ENCODE measurements at regions not wholly inside any gene's neighbourhood (a gene's known extent, or its start where the extent isn't known, plus 50 kb on each side); places are given as distances from the start of the nearest gene placed in this dataset.

DNA sequence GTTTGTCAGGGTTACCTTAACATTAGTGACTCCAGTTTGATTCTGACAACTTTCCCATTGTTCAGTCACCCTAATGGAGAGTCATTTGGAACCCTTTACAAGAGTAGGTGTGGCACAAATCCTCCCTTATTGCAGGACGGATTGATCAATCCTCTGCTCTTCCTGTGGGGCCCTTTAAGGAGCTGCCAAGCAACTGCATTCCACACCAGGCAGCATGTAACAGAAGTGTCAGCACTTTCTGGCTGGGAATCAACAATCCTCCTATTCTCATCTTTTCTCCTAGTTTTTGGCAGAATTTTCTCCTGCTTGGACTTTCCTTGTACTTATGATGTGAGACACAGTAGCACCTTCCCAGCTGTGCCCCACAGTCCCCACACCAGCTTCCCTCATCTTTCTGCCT, 177.8 kb downstream of the ST6GAL2 start:
- Histone ChIP-seq H3K36me3 (ENCODE audit: control insufficient read depth in 2 of 2, insufficient read depth in 2 of 2, low read length in 1 of 2) (no peaks in the 10 kb centered on the region), H3K4me1 (ENCODE audit: control insufficient read depth in 2 of 2, insufficient read depth in 2 of 2, low read length in 2 of 2) (no peaks in the 10 kb centered on the region), H3K4me3 (ENCODE audit: low read length in 2 of 2) (no peak overlapping the region), H3K9me3 (ENCODE audit: control insufficient read depth in 2 of 2, insufficient read depth in 1 of 2, low read length in 1 of 2) (no peaks in the 10 kb centered on the region), H3K27me3 (ENCODE audit: control insufficient read depth in 2 of 2, insufficient read depth in 1 of 2, low read length in 1 of 2) (no peaks in the 10 kb centered on the region), H3K27ac (ENCODE audit: low read depth in 1 of 2, low read length in 1 of 2) (no peak overlapping the region)
- DNase-seq (ENCODE audit: low read depth in 6 of 9, low spot score in 9 of 9), result no peak
- 60% methylated on average over 1 of the region's 1 CpG for WGBS

DNA sequence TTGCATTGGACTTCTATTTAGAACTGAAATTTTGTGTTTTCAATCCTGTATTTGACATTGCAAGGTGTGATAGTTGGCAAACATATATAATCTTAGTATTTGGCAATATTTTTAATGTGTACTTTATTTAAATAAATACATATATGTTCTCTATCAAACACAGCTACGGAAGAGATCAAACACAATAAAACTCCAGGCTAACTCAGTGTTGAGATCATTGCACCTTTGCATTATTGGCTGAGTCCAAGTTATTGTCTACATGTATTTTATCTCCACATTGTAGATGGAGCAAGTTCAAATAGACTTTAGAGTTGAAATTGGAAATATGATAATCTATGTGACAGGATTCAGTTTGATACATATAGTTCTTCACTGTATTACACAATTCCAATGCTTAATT, 176.7 kb downstream of the ST6GAL2 start:
- Histone ChIP-seq H3K4me3 (ENCODE audit: low read length in 2 of 2) (no peak overlapping the region), H3K27ac (ENCODE audit: low read depth in 1 of 2, low read length in 1 of 2) (no peak overlapping the region), H3K4me1 (ENCODE audit: control insufficient read depth in 2 of 2, insufficient read depth in 2 of 2, low read length in 2 of 2) (no peaks in the 10 kb centered on the region), H3K36me3 (ENCODE audit: control insufficient read depth in 2 of 2, insufficient read depth in 2 of 2, low read length in 1 of 2) (no peaks in the 10 kb centered on the region), H3K27me3 (ENCODE audit: control insufficient read depth in 2 of 2, insufficient read depth in 1 of 2, low read length in 1 of 2) (no peaks in the 10 kb centered on the region), H3K9me3 (ENCODE audit: control insufficient read depth in 2 of 2, insufficient read depth in 1 of 2, low read length in 1 of 2) (peaks cover 0 to 3% of the 10 kb centered on the region in 2 donors)
- no peak for DNase-seq (ENCODE audit: low read depth in 6 of 9, low spot score in 9 of 9)
- 94% methylated on average over 1 of the region's 1 CpG for WGBS

DNA sequence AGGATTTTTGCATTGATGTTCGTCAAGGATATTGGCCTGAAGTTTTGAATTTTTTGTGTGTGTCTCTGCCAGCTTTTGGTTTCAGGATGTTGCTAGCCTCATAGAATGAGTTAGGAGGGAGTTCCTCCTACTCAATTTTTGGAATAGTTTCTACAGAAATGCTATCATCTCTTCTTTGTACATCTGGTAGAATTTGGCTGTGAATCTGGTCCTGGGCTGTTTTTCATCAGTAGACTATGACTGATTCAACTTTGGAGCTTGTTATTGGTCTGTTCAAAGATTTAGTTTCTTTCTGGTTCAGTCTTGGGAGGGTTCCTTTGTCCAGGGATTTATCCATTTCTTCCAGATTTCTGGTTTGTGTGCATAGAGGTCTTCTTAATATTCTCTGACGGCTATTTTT, 166.7 kb downstream of the ST6GAL2 start:
- 96% methylated on average over 2 of the region's 2 CpGs for WGBS
- H3K27me3 ChIP-seq (ENCODE audit: control insufficient read depth in 2 of 2, insufficient read depth in 1 of 2, low read length in 1 of 2), result no peaks in the 10 kb centered on the region
- H3K4me1 ChIP-seq (ENCODE audit: control insufficient read depth in 2 of 2, insufficient read depth in 2 of 2, low read length in 2 of 2), result no peaks in the 10 kb centered on the region
- no peak overlapping the region for H3K27ac ChIP-seq (ENCODE audit: low read depth in 1 of 2, low read length in 1 of 2)
- H3K4me3 ChIP-seq (ENCODE audit: low read length in 2 of 2), result no peak overlapping the region
- no peaks in the 10 kb centered on the region for H3K36me3 ChIP-seq (ENCODE audit: control insufficient read depth in 2 of 2, insufficient read depth in 2 of 2, low read length in 1 of 2)
- no peak for DNase-seq (ENCODE audit: low read depth in 6 of 9, low spot score in 9 of 9)
- no peaks in the 10 kb centered on the region for H3K9me3 ChIP-seq (ENCODE audit: control insufficient read depth in 2 of 2, insufficient read depth in 1 of 2, low read length in 1 of 2)

DNA sequence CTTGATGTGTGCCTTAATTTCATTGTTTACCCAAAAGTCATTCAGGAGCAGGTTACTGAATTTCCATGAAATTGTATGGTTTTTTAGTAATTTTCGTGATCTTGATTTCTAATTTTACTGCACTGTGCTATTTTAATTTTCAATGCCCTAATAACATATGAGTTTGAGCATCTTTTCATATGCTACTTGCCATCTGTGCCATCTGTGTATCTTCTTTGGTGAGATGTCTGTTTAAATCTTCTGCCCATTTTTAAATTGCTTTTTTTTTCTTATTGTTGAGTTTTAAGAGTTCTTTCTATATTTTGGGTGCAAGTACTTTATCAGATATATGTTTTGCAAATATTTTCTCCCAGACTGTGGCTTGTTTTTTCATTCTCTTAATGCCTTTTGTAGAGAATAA, 165.9 kb downstream of the ST6GAL2 start:
- no peaks in the 10 kb centered on the region for H3K4me1 ChIP-seq (ENCODE audit: control insufficient read depth in 2 of 2, insufficient read depth in 2 of 2, low read length in 2 of 2)
- no peaks in the 10 kb centered on the region for H3K36me3 ChIP-seq (ENCODE audit: control insufficient read depth in 2 of 2, insufficient read depth in 2 of 2, low read length in 1 of 2)
- no peaks in the 10 kb centered on the region for H3K9me3 ChIP-seq (ENCODE audit: control insufficient read depth in 2 of 2, insufficient read depth in 1 of 2, low read length in 1 of 2)
- 91% methylated on average over 1 of the region's 1 CpG for WGBS
- DNase-seq (ENCODE audit: low read depth in 6 of 9, low spot score in 9 of 9), result no peak
- no peaks in the 10 kb centered on the region for H3K27me3 ChIP-seq (ENCODE audit: control insufficient read depth in 2 of 2, insufficient read depth in 1 of 2, low read length in 1 of 2)
- H3K27ac ChIP-seq (ENCODE audit: low read depth in 1 of 2, low read length in 1 of 2), result no peak overlapping the region
- H3K4me3 ChIP-seq (ENCODE audit: low read length in 2 of 2), result no peak overlapping the region

DNA sequence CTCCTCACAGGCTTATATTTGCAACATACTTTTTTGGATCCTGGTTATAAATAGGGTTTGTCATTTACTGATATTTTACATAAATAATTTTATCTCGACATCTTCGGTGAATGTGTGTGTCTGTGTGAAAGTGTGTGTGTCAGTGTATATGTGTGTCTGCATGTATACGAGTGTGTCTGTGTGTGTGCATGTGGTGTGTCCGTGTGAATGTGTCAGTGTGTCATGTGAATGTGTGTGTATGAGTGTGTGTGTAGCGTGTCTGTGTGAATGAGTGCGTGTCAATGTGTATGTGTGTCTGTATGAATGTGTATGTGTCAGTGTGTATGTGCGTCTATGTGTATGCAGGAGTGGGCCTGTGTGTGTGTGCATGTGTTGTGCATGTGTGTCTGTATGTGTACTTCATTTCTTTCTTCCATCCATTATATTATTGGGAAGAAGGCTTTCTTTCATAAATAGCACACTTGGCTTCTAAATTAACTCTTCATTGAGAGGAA, 161.6 kb downstream of the ST6GAL2 start:
- H3K9me3 ChIP-seq (ENCODE audit: control insufficient read depth in 2 of 2, insufficient read depth in 1 of 2, low read length in 1 of 2), result no peaks in the 10 kb centered on the region
- no peaks in the 10 kb centered on the region for H3K36me3 ChIP-seq (ENCODE audit: control insufficient read depth in 2 of 2, insufficient read depth in 2 of 2, low read length in 1 of 2)
- DNase-seq (ENCODE audit: low read depth in 6 of 9, low spot score in 9 of 9), result no peak
- H3K4me1 ChIP-seq (ENCODE audit: control insufficient read depth in 2 of 2, insufficient read depth in 2 of 2, low read length in 2 of 2), result no peaks in the 10 kb centered on the region
- no peak overlapping the region for H3K4me3 ChIP-seq (ENCODE audit: low read length in 2 of 2)
- no peaks in the 10 kb centered on the region for H3K27me3 ChIP-seq (ENCODE audit: control insufficient read depth in 2 of 2, insufficient read depth in 1 of 2, low read length in 1 of 2)
- no peak overlapping the region for H3K27ac ChIP-seq (ENCODE audit: low read depth in 1 of 2, low read length in 1 of 2)
- 96% methylated on average over 7 of the region's 7 CpGs for WGBS

DNA sequence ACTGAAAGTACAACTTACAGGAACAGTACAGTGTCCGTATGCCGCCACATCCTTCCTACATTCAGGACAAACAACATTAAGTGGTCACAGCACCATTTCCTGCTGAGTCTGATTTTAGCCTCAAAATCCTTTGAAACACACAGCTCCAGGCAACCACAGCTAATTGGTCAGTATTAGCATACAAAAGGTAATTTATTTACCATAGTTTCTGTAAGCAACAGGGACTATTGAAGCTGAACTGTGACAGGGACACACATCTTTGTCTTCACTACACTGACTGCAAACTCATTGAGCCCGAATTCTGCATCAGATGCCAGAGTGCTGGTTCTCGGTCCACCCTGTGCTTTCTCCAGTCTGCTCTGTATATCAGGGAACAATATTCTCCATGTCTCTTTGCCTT, 151.8 kb downstream of the ST6GAL2 start:
- Histone ChIP-seq H3K4me3 (ENCODE audit: low read length in 2 of 2) (no peak overlapping the region), H3K4me1 (ENCODE audit: control insufficient read depth in 2 of 2, insufficient read depth in 2 of 2, low read length in 2 of 2) (no peaks in the 10 kb centered on the region), H3K27ac (ENCODE audit: low read depth in 1 of 2, low read length in 1 of 2) (no peak overlapping the region), H3K9me3 (ENCODE audit: control insufficient read depth in 2 of 2, insufficient read depth in 1 of 2, low read length in 1 of 2) (no peaks in the 10 kb centered on the region), H3K36me3 (ENCODE audit: control insufficient read depth in 2 of 2, insufficient read depth in 2 of 2, low read length in 1 of 2) (no peaks in the 10 kb centered on the region), H3K27me3 (ENCODE audit: control insufficient read depth in 2 of 2, insufficient read depth in 1 of 2, low read length in 1 of 2) (no peaks in the 10 kb centered on the region)
- WGBS, result 86% methylated on average over 4 of the region's 4 CpGs
- DNase-seq (ENCODE audit: low read depth in 6 of 9, low spot score in 9 of 9), result no peak

DNA sequence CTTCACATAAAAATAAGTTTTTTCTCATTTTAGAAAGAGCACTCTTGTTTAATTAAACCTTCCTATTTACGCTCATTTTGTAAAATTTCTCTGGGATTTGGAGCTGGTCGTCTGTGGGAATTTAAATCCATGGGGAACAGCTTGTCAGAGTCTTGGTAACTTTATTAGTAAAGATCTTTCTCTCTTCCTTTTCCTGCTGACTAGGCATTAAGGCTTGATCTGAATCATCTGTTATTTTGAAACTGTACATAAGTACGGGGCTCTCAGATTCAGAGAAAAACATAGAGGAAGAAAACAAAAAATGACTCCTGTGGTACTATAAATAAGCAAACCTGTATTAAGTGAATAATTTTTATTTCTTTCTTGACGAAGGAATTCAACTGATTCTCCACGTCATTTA, 150.2 kb downstream of the ST6GAL2 start:
- H3K9me3 ChIP-seq (ENCODE audit: control insufficient read depth in 2 of 2, insufficient read depth in 1 of 2, low read length in 1 of 2), result no peaks in the 10 kb centered on the region
- no peak for DNase-seq (ENCODE audit: low read depth in 6 of 9, low spot score in 9 of 9)
- no peaks in the 10 kb centered on the region for H3K27me3 ChIP-seq (ENCODE audit: control insufficient read depth in 2 of 2, insufficient read depth in 1 of 2, low read length in 1 of 2)
- no peaks in the 10 kb centered on the region for H3K36me3 ChIP-seq (ENCODE audit: control insufficient read depth in 2 of 2, insufficient read depth in 2 of 2, low read length in 1 of 2)
- H3K4me1 ChIP-seq (ENCODE audit: control insufficient read depth in 2 of 2, insufficient read depth in 2 of 2, low read length in 2 of 2), result no peaks in the 10 kb centered on the region
- no peak overlapping the region for H3K27ac ChIP-seq (ENCODE audit: low read depth in 1 of 2, low read length in 1 of 2)
- H3K4me3 ChIP-seq (ENCODE audit: low read length in 2 of 2), result no peak overlapping the region
- 95% methylated on average over 5 of the region's 5 CpGs for whole genome bisulfite sequencing

DNA sequence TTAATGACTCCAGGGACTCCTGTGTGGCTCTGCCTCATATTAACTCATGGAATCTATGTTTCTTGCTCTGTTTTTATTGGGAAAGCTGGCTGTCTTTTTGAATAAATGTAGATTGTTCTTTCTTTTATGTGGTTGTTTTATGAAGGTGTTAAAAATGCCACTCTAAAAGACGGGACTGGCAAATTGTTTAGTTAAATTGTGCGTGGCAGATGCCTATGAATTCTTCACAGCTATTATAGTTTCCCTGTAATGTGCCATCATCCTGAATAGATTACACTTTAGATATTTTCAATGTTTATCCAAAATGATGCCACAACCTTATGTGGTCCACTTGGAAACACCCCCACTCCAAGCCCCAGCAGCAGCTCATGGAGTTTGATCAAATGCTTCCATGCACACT, 149.7 kb downstream of the ST6GAL2 start:
- Histone ChIP-seq H3K4me1 (ENCODE audit: control insufficient read depth in 2 of 2, insufficient read depth in 2 of 2, low read length in 2 of 2) (no peaks in the 10 kb centered on the region), H3K36me3 (ENCODE audit: control insufficient read depth in 2 of 2, insufficient read depth in 2 of 2, low read length in 1 of 2) (no peaks in the 10 kb centered on the region), H3K4me3 (ENCODE audit: low read length in 2 of 2) (no peak overlapping the region), H3K27ac (ENCODE audit: low read depth in 1 of 2, low read length in 1 of 2) (no peak overlapping the region), H3K27me3 (ENCODE audit: control insufficient read depth in 2 of 2, insufficient read depth in 1 of 2, low read length in 1 of 2) (no peaks in the 10 kb centered on the region), H3K9me3 (ENCODE audit: control insufficient read depth in 2 of 2, insufficient read depth in 1 of 2, low read length in 1 of 2) (no peaks in the 10 kb centered on the region)
- 96% methylated on average over 2 of the region's 2 CpGs for WGBS
- DNase-seq (ENCODE audit: low read depth in 6 of 9, low spot score in 9 of 9), result no peak

DNA sequence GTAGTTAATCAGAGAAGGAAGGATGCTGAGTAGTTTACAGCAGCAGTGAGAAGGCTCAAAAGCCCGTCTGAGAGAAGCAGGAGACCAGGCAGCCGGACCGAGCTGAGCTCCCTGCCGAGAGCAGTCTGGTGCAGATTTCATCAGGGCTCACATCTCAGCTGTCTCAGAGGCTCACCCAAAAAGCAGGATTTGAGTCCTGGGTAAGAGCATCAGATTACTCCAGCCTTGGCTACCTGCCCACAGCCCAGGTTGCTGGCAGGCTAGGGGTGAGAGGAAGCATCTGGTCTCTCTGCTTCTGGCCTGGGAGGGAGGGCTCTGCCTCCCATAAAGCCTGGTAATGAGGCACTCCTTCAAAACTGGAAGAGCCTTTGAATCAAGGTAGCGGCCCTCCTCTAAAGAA, 140.5 kb downstream of the ST6GAL2 start:
- 25% methylated on average over 5 of the region's 5 CpGs for WGBS
- DNase-seq (ENCODE audit: low read depth in 6 of 9, low spot score in 9 of 9), result peak in 1 of 9 donors; percentile 9

DNA sequence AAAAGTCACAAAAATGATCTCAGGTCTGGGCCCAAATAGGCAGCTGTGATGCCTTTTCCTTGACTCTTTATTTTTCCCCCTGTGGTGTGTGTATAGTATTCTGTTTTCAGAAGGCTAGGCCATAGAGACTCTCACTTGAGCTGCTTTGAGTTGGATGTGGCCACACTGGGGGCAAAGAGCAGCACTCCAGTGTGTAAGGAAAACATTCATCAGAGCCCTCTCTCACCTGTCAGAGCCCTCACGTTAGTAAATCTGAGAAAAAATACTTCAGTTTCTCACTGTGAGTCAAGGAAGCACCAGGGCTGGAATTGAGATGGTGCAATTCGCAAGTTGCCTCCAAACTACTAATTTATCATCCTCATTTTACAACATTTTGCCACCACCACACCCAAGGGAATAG, 136.1 kb downstream of the ST6GAL2 start:
- no peaks in the 10 kb centered on the region for H3K9me3 ChIP-seq (ENCODE audit: control insufficient read depth in 2 of 2, insufficient read depth in 1 of 2, low read length in 1 of 2)
- no peaks in the 10 kb centered on the region for H3K4me1 ChIP-seq (ENCODE audit: control insufficient read depth in 2 of 2, insufficient read depth in 2 of 2, low read length in 2 of 2)
- no peaks in the 10 kb centered on the region for H3K36me3 ChIP-seq (ENCODE audit: control insufficient read depth in 2 of 2, insufficient read depth in 2 of 2, low read length in 1 of 2)
- no peak overlapping the region for H3K4me3 ChIP-seq (ENCODE audit: low read length in 2 of 2)
- no peak for DNase-seq (ENCODE audit: low read depth in 6 of 9, low spot score in 9 of 9)
- H3K27me3 ChIP-seq (ENCODE audit: control insufficient read depth in 2 of 2, insufficient read depth in 1 of 2, low read length in 1 of 2), result no peaks in the 10 kb centered on the region
- 75% methylated on average over 2 of the region's 2 CpGs for WGBS
- no peak overlapping the region for H3K27ac ChIP-seq (ENCODE audit: low read depth in 1 of 2, low read length in 1 of 2)

More for the DNA sequence above, 140.5 kb downstream of the ST6GAL2 start:
- H3K27ac ChIP-seq (ENCODE audit: low read depth in 1 of 2, low read length in 1 of 2), result no peak overlapping the region
- H3K4me3 ChIP-seq (ENCODE audit: low read length in 2 of 2), result no peak overlapping the region
- no peaks in the 10 kb centered on the region for H3K9me3 ChIP-seq (ENCODE audit: control insufficient read depth in 2 of 2, insufficient read depth in 1 of 2, low read length in 1 of 2)
- H3K36me3 ChIP-seq (ENCODE audit: control insufficient read depth in 2 of 2, insufficient read depth in 2 of 2, low read length in 1 of 2), result no peaks in the 10 kb centered on the region
- H3K4me1 ChIP-seq (ENCODE audit: control insufficient read depth in 2 of 2, insufficient read depth in 2 of 2, low read length in 2 of 2), result no peaks in the 10 kb centered on the region
- H3K27me3 ChIP-seq (ENCODE audit: control insufficient read depth in 2 of 2, insufficient read depth in 1 of 2, low read length in 1 of 2), result no peaks in the 10 kb centered on the region

All from thymus (tissue), 11 donors.